ENCODE measurements at regions not wholly inside any gene's neighbourhood (a gene's known extent, or its start where the extent isn't known, plus 50 kb on each side); places are given as distances from the start of the nearest gene placed in this dataset.

GRCh38 chr16:86632206-86632605 lies 53.9 kb downstream of the FOXL1 start:
- no peak for DNase-seq

- no peak for DNase-seq
These were observed 54.6 kb downstream of the FOXL1 start for GRCh38 chr16:86632944-86633343.

- no peak for DNase-seq
These were observed 55.9 kb downstream of the FOXL1 start for GRCh38 chr16:86634292-86634691.

GRCh38 chr16:86635176-86635876 lies 57.0 kb downstream of the FOXL1 start:
- DNase-seq, result no peak

- no peak for DNase-seq
These were observed 57.6 kb downstream of the FOXL1 start for GRCh38 chr16:86635926-86636325.

- DNase-seq, result no peak
These were observed 59.4 kb downstream of the FOXL1 start for GRCh38 chr16:86637744-86638143.

- DNase-seq, result no peak
These were observed 60.3 kb downstream of the FOXL1 start for GRCh38 chr16:86638642-86639041.

- no peak for DNase-seq
These were observed 61.0 kb downstream of the FOXL1 start for GRCh38 chr16:86639354-86639753.

- DNase-seq, result no peak
These were observed 62.0 kb downstream of the FOXL1 start for GRCh38 chr16:86640265-86640843.

GRCh38 chr16:86642087-86642486 lies 63.7 kb downstream of the FOXL1 start:
- DNase-seq, result no peak

GRCh38 chr16:86643671-86644070 lies 65.3 kb downstream of the FOXL1 start:
- no peak for DNase-seq

GRCh38 chr16:86647561-86647960 lies 69.2 kb downstream of the FOXL1 start:
- DNase-seq, result no peak

GRCh38 chr16:86649875-86650274 lies 71.5 kb downstream of the FOXL1 start:
- no peak for DNase-seq

GRCh38 chr16:86651013-86651627 lies 72.8 kb downstream of the FOXL1 start:
- DNase-seq, result no peak

- DNase-seq, result no peak
These were observed 73.5 kb downstream of the FOXL1 start for GRCh38 chr16:86651823-86652222.

GRCh38 chr16:86653285-86654006 lies 75.1 kb downstream of the FOXL1 start:
- no peak for DNase-seq

GRCh38 chr16:86657972-86658371 lies 79.6 kb downstream of the FOXL1 start:
- no peak for DNase-seq

GRCh38 chr16:86660623-86661022 lies 82.3 kb downstream of the FOXL1 start:
- no peak for DNase-seq

- no peak for DNase-seq
These were observed 83.4 kb downstream of the FOXL1 start for GRCh38 chr16:86661706-86662105.

- no peak for DNase-seq
These were observed 83.8 kb downstream of the FOXL1 start for GRCh38 chr16:86662195-86662594.

GRCh38 chr16:86662740-86663139 lies 84.4 kb downstream of the FOXL1 start:
- no peak for DNase-seq

- no peak for DNase-seq
These were observed 85.6 kb downstream of the FOXL1 start for GRCh38 chr16:86663685-86664521.
